OCI-LY3 (cell line): ENCODE measurements at regions not wholly inside any gene's neighbourhood (a gene's known extent, or its start where the extent isn't known, plus 50 kb on each side); places are given as distances from the start of the nearest gene placed in this dataset.

Source experiments
- H2AFZ ChIP-seq: fragments of 200-600, 300-600 bp; shearing (Covaris generic); 2 replicates; pipeline ENCODE4 v1.6.0; 2014; ENCODE audit warnings: antibody characterized with exemption, low read depth, low read length
- H3K27ac ChIP-seq: fragments of 200-600, 300-600 bp; sonication (generic); 2 replicates; pipeline ENCODE4 v1.5.1; 2014; ENCODE audit warnings: mild to moderate bottlenecking, low read length, moderate library complexity, mixed read lengths
- H3K27me3 ChIP-seq: fragments of 200-600, 300-600 bp; sonication (generic); 2 replicates; pipeline ENCODE4 v1.6.1; 2014; ENCODE audit warnings: low read depth, low read length, mixed read lengths
- H3K36me3 ChIP-seq: fragments of 200-600, 300-600 bp; sonication (generic); replicated peaks from 2 replicates; pipeline ENCODE3; 2014; ENCODE audit warnings: low read depth, low read length, mixed read lengths
- H3K4me1 ChIP-seq: fragments of 300-600, 200-600 bp; sonication (generic); 2 replicates; pipeline ENCODE4 v1.6.1; 2014; ENCODE audit warnings: low read length, mixed read lengths
- H3K4me2 ChIP-seq: fragments of 200-600, 300-600 bp; sonication (generic); 2 replicates; pipeline ENCODE4 v1.6.1; 2014; ENCODE audit warnings: low read length, mixed read lengths
- H3K4me3 ChIP-seq: fragments of 300-600, 200-600 bp; sonication (generic); 2 replicates; pipeline ENCODE4 v1.5.1; 2014; ENCODE audit warnings: antibody characterized with exemption, mild to moderate bottlenecking, low read length, moderate library complexity
- H3K79me2 ChIP-seq: fragments of 300-600, 200-600 bp; shearing (Covaris generic); 2 replicates; pipeline ENCODE4 v1.6.1; 2014; ENCODE audit warnings: mild to moderate bottlenecking, low read length, mixed read lengths
- H3K9ac ChIP-seq: fragments of 300-600, 200-600 bp; shearing (Covaris generic); 2 replicates; pipeline ENCODE4 v1.6.0; 2014; ENCODE audit warnings: mild to moderate bottlenecking, low read length, moderate library complexity
- H3K9me3 ChIP-seq: fragments of 200-600, 300-600 bp; shearing (Covaris generic); 2 replicates; pipeline ENCODE4 v1.6.1; 2014; ENCODE audit warnings: low read length, mixed read lengths; ENCODE audit not compliant: insufficient read depth
- H4K20me1 ChIP-seq: fragments of 200-600, 300-600 bp; sonication (generic); 2 replicates; pipeline ENCODE4 v1.6.1; 2016; ENCODE audit warnings: low read length, mixed read lengths; ENCODE audit not compliant: insufficient read depth
- CTCF ChIP-seq: fragments of 200-600, 300-600 bp; sonication (generic); IDR thresholded peaks from 2 replicates; pipeline ENCODE4 v1.5.1; 2014; ENCODE audit warnings: antibody characterized with exemption, low read length, low read depth
- EZH2phosphoT487 ChIP-seq: fragments of 200-600 bp; shearing (Covaris generic); IDR thresholded peaks from 2 replicates; pipeline ENCODE4 v1.6.1; 2018; ENCODE audit warnings: antibody characterized with exemption, mixed run types, low read depth

GRCh38 chr5:25128606-25129005, 483.8 kb upstream of the CDH10 start:
- Histone ChIP-seq H3K4me3 (no peak overlapping the region), H4K20me1 (no peaks in the 10 kb centered on the region)

DNA sequence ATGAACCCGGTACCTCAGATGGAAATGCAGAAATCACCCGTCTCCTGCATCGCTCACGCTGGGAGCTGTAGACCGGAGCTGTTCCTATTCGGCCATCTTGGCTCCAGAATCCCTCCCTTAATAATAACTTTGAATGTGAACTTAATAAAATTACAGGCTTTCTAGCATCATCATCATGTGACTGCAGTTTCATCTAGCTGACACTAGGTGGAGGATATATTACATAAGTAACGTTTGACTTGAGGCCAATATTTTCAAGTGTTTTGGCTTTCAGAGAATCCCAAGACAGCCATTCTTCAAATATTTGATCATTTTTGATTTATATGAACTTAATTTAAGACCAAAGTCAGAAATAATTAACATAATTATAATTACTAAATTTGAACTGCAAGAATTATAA, 474.9 kb upstream of the CDH10 start:
- H3K9ac ChIP-seq = no peak overlapping the region
- no peak overlapping the region for H3K4me3 ChIP-seq
- no peaks in the 10 kb centered on the region for H3K9me3 ChIP-seq

More at GRCh38 chr5:25128606-25129005, 483.8 kb upstream of the CDH10 start:
- H3K4me2 ChIP-seq = no peak overlapping the region
- H3K79me2 ChIP-seq = no peaks in the 10 kb centered on the region
- no peaks in the 10 kb centered on the region for H3K27me3 ChIP-seq
- H3K27ac ChIP-seq = no peak overlapping the region
- no peaks in the 10 kb centered on the region for H3K9me3 ChIP-seq
- no peak overlapping the region for H3K9ac ChIP-seq
- H2AFZ ChIP-seq = no peak overlapping the region
- H3K4me1 ChIP-seq = no peaks in the 10 kb centered on the region
- no peak for TF ChIP-seq EZH2phosphoT487
- no peak for TF ChIP-seq CTCF
- H3K36me3 ChIP-seq = no peaks in the 10 kb centered on the region

DNA sequence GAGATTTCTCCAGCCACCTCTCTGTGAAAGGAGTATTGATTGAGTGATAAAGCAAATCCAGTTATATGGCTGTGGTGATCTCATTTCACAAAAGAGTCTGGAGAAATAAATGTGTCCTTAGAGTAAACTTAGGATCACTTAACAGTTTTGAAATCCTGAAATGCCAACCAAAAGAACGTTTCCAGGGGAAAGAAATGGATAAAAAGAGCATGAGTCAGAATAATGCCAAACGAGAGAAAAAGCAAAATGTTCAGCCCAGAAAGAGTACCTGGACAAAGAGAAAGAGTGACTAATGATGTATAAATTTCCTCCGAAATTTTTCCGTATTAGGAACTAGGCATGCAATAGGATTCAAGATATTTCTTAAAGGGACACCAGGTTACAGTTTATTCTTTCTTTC, 463.1 kb upstream of the CDH10 start:
- H2AFZ ChIP-seq = no peak overlapping the region

More for the DNA sequence above, 474.9 kb upstream of the CDH10 start:
- no peaks in the 10 kb centered on the region for H3K27me3 ChIP-seq
- H3K4me2 ChIP-seq = no peak overlapping the region
- no peak for TF ChIP-seq EZH2phosphoT487
- peak; percentile 45 for TF ChIP-seq CTCF
- H3K27ac ChIP-seq = no peak overlapping the region
- no peak overlapping the region for H2AFZ ChIP-seq
- no peaks in the 10 kb centered on the region for H3K4me1 ChIP-seq
- H3K36me3 ChIP-seq = no peaks in the 10 kb centered on the region
- no peaks in the 10 kb centered on the region for H4K20me1 ChIP-seq
- H3K79me2 ChIP-seq = no peaks in the 10 kb centered on the region

DNA sequence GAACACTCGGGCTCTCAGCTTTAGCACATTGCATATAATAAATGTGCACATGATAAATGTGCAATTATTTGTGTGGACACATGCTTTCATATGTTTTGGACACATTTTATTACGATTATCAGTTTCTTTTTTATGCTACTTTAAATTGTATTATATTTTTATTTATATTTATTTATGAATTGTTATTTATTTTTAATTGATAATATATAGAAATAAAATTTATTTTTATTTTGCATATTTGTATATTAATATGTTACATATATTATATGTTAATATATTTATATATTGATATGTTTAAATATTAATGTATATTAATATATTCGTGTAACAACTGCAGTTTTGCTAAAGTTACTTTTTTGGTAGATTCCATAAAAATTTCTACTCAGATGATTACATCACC, 454.8 kb upstream of the CDH10 start:
- Histone ChIP-seq H3K4me1 (peaks cover 13% of the 10 kb centered on the region), H3K9me3 (no peaks in the 10 kb centered on the region), H2AFZ (no peak overlapping the region), H3K4me2 (no peak overlapping the region), H3K36me3 (no peaks in the 10 kb centered on the region), H3K27me3 (no peaks in the 10 kb centered on the region), H3K9ac (no peak overlapping the region), H3K79me2 (no peaks in the 10 kb centered on the region), H3K27ac (no peak overlapping the region), H3K4me3 (no peak overlapping the region), H4K20me1 (no peaks in the 10 kb centered on the region)
- TF ChIP-seq CTCF (no peak), EZH2phosphoT487 (no peak)

More for the DNA sequence above, 463.1 kb upstream of the CDH10 start:
- H3K4me1 ChIP-seq = no peaks in the 10 kb centered on the region
- H3K9me3 ChIP-seq = no peaks in the 10 kb centered on the region
- H3K79me2 ChIP-seq = no peaks in the 10 kb centered on the region
- no peak overlapping the region for H3K27ac ChIP-seq
- H3K4me3 ChIP-seq = no peak overlapping the region
- no peaks in the 10 kb centered on the region for H3K36me3 ChIP-seq
- no peak overlapping the region for H3K9ac ChIP-seq
- H3K27me3 ChIP-seq = no peaks in the 10 kb centered on the region
- H3K4me2 ChIP-seq = no peak overlapping the region
- H4K20me1 ChIP-seq = no peaks in the 10 kb centered on the region
- TF ChIP-seq CTCF = no peak
- TF ChIP-seq EZH2phosphoT487 = no peak
